ENCODE measurements at regions not wholly inside any gene's neighbourhood (a gene's known extent, or its start where the extent isn't known, plus 50 kb on each side); places are given as distances from the start of the nearest gene placed in this dataset.

DNA sequence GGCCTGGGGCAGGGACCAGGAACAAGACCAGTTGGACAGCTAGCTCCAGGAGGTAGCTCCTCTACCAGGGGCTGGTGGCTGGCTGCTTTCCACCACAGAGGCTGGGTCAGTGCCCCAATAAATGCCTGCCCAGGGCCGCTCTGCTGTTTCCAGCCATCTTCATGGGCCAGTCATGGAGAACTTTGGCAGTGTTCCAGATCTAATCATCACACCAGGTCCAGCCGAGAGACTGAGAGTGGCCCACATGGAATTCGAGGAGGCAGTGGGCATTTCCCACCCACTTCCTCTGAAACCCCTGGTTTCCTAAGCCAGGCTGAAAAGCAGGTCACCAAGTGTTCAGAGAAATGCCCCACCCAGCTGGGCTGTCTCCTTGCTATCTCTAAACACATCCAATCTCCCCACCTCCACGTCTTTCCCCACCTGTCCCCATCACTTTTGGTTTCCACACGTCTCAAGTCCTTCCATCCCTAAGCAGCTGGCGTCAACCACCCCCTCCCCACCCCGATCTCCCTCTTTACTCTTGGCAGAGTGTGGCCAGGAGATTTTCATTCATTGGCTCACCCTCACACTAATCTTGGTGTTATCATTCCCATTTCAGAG, 190.0 kb upstream of the LINGO1 start:
- no peak for DNase-seq

GRCh38 chr15:77821959-77822256, 189.2 kb upstream of the LINGO1 start:
- peak in 1 of 56 donors; percentile 41 for DNase-seq

GRCh38 chr15:77821188-77821958, 188.7 kb upstream of the LINGO1 start:
- DNase-seq: peak in 50 of 56 donors; percentile 9 to 84 (median 49)

- DNase-seq: peak in 5 of 56 donors; percentile 34 to 62 (median 48)
Measured at GRCh38 chr15:77819851-77820728, 187.4 kb upstream of the LINGO1 start.

GRCh38 chr15:77819048-77819850, 186.5 kb upstream of the LINGO1 start:
- DNase-seq: peak in 24 of 56 donors; percentile 10 to 62 (median 34)

DNA sequence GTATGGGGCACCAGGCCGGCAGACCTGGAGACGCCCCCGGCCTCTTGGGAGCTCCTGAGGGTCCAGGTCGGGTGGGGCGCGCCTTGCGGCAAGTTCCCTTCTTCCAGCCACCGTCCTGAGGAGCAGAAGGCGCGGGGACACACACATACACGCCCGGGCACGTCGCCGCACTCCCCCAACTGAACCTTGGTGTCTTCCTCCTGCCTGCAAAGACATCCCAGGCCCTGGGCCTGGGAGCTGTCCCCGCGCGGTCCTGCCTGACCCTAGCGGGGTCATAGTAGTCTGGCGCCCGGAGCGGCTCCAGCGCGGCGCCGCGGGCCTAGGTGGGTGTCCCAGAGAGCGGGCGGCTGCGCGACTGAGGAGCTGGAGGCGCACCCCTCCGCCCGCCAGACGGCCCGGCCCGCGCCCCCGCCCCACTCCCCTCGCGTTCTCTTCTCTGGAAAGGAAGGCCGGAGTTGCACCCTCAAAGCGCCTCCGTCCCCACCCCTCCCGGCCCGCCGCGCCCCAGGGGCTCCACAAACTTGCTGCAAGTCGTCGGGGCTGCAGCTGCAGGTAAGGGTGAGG, 185.9 kb upstream of the LINGO1 start:
- DNase-seq: no peak

- no peak for DNase-seq
Measured at GRCh38 chr15:77817434-77817833, 184.7 kb upstream of the LINGO1 start.

DNA sequence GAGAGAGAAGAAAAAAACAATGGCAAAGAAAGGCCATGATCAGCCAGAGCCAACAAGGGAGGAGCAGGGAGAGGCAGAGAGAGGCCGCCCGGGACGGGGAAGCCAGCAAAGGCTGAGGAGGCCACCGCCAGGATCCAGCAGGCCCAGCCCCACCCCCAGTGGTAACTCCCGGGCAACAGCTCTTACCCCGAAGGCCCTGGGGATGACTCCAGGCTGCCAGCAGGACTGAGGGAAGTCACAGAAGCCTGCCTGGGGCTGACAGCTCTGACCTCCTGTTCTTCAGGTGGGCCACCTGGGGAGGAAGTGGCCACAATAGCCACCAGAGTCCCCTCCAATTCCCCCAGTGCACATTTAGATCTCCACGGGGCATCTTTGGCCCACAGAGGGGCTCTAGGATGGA, 184.3 kb upstream of the LINGO1 start:
- DNase-seq: no peak

DNA sequence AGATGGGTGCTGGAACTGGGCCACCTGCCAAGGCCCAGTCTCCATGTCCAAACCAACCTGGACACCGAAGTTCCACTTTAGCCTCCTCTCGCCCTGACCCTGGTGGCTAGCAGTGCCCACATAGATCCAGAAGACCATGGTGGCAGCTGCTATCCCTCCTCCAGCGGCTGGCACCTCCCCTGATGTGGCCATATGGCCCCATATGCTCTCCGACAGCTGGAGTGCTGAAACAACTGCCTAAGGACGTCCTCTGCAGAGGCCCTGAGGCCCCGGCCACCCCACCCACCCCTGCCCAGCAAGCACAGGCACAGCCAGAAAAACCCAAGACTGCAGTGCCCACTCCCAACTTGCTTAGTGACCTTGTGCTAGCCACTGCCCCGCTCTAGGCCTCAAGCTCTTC, 182.3 kb upstream of the LINGO1 start:
- DNase-seq: no peak

GRCh38 chr15:77812664-77813063, 180.0 kb upstream of the LINGO1 start:
- DNase-seq: no peak

- no peak for DNase-seq
Measured at GRCh38 chr15:77811270-77811669, 178.6 kb upstream of the LINGO1 start.

- DNase-seq: no peak
Measured at GRCh38 chr15:77810130-77810571, 177.4 kb upstream of the LINGO1 start.

GRCh38 chr15:77808581-77809177, 176.0 kb upstream of the LINGO1 start:
- no peak for DNase-seq

DNA sequence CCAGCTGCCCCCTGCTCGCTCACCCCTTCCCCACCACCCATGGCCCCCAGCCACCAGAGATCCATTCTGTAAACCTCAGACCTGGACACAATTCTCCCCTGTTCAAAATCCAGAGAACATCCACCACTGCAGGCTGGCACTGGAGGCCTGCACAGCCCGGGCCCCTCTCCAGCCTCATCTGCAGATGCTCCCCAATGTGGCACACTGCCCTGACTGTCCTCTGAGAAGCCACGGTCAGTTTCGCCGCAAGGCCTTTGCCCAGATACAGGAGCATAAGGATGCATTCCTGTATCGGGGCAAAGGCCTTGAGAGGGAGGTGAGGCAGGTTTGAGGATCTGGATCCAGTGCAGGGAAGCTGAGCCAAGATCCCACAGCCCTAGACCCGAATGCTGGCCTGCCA, 175.4 kb upstream of the LINGO1 start:
- peak in 36 of 56 donors; percentile 7 to 80 (median 46) for DNase-seq

DNA sequence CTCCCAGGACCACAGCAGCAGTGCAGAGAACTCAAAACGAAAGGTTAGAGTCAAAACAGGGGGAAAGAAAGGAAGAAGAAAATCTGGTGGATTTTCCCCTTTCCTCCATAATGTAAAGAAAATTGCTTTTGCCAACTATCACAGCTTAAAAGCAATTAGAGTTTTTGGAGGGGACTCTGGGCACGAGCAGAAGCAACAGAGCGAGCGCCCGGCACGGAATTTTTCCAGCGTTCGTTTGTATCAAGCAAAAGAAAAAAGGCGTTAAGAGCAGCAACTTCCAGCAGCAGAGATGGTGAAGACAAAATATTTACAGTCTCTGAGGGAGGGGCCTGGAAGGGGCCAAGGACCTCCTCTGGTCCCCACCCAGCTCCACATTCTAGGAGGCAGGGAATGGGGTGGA, 174.9 kb upstream of the LINGO1 start:
- no peak for DNase-seq

DNA sequence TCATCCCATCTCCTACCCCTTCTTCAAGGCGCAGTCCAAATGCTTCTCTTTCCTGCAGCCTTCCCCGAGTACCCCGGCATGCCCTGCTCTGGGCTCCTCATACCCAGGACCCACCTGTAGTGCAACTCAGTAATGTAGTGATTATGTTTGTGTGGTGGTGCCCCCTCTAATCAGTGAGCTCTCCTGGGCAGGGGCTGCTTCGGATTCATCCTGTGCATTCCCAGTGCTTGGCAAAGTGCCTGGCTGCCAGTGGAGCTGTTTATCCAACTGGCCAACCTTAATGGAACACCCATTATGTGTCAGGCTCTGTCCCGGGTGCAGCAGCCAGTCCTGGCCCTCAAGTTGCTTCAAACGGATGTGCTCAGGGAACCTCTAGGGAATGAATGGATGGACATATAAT, 174.4 kb upstream of the LINGO1 start:
- DNase-seq: peak in 1 of 56 donors; percentile 15

DNA sequence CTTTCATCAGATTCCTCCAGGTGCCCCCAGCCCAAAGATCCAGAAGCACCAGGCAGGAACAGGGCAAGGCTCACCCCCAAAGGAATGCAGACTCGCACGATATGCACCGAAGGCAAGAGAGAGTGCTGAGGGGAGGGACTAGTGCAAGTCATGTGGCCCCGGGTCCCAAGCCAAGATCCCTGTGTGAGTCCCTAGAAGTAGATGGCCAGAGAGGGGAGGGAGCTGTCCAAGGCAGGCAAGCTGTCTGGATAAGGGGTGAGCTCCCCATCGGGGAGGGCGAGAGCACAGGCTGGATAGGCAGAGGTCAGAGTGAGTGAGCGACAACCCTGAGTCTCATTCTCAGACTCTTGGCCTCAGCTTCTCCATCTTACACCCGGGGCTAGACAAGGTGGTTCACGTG, 171.5 kb upstream of the LINGO1 start:
- no peak for DNase-seq

DNA sequence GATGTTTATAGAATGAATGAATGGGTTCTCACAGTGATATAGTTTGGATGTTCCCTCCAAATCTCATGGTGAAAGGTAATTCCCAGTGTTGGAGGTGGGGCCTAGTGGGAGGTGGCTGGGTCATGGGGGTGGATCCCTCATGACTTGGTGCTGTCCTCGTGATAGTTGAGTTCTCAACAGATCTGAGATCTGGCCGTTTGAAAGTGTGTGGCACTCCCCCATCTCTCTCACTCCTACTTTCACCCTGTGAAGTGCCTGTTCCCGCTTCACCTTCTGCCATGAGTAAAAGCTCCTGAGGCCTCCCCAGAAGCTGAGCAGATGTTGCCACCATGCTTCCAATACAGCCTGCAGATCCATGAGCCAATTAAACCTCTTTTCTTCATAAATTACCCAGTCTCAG, 170.8 kb upstream of the LINGO1 start:
- no peak for DNase-seq

DNA sequence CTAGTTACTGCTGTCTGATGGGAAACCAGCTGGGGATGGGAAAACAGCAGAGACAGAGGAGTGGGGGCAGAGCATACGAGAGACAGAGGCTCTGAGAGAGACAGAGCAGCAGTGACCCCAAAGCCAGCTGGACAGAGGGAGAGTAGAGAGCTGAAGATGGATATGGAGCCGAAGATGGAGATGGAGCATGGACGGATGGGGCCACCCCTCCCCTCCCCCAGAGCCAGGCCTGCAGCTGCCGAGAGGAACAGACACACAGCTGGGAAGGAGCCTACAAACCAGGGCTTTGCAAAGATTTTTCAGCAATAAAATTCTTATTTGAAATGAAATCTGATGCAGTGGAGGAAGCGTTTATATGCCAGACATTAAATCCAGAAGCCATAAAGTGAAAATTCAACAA, 167.6 kb upstream of the LINGO1 start:
- DNase-seq: no peak

- no peak for DNase-seq
Measured at GRCh38 chr15:77798847-77799246, 166.1 kb upstream of the LINGO1 start.

All from amygdala (tissue), 56 donors.